GM19372 (cell line): ENCODE measurements at regions not wholly inside any gene's neighbourhood (a gene's known extent, or its start where the extent isn't known, plus 50 kb on each side); places are given as distances from the start of the nearest gene placed in this dataset.

ENCODE experiments used
- ATAC-seq: cut with Tn5 transposase; IDR thresholded peaks from one replicate; pipeline ENCODE4 v1.9.1; 2021; ENCODE audit warnings: mild to moderate bottlenecking, low read depth, moderate library complexity; ENCODE audit not compliant: unreplicated experiment

DNA sequence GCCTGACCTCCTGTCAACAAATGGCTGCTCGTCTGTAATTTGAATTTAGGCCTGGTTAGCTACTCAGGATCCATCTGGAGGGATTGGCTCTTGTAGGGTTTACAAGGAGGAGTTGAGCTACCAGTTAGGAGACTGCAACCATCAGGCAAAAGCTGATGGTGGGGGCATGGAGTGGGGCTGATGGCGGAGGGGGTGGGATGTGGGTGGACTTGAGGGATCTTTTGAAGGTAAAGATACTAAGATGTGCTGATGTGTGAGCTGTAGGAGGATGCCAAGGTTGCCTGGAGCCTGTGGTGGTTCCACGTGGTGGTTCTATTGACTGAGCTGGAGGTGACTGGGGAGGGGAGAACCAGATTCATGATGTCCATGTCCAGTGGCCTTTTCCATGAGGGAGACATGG, 240.7 kb downstream of the LPIN1 start:
- ATAC-seq: no peak

DNA sequence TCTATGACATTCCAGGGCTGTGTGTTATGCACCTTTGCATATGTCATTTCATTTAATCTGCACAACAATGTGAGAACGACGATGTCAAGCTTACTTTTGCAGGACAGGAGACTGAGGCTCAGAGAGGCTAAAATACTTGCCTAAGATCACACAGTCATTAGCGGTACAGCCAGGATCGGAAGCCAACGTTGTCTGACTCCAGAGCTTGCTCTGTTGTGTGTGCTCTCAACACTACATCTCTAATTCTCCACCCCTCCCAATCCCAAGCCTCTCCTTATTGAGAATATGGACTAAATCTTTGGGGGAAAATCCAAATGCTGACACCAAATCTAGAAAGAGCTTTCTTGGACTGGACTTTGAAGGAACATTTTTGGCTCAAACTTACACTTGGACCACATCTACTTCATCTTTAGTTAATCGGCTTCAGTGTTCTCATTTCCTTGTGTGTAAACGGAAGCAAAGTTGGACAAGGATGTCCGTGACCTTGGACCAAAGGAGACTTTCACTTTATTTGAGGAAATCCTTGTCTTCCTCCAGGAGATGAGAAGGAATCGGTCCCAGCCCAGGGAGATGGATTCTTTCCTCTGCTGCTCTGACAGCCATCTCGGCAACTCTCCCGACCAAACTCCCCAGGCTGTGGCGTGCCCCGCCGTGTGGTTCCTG, 242.4 kb downstream of the LPIN1 start:
- no peak for ATAC-seq

DNA sequence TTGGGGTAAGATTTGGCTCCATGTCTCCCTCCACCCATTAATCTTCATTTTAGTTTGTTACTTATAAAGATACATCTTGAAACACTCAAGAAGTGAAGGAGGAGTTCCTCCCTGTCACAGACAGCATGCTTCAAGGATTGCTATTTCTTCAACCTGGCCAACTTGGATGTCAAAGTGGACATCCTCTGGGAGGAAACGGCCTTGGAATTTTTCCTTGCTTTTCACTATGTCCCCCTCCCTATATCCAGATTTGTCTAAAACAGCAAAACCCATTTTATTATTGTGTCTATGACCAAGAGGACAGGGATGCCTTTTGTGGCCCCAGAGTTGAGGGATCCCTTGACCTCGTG, 242.9 kb downstream of the LPIN1 start:
- no peak for ATAC-seq

DNA sequence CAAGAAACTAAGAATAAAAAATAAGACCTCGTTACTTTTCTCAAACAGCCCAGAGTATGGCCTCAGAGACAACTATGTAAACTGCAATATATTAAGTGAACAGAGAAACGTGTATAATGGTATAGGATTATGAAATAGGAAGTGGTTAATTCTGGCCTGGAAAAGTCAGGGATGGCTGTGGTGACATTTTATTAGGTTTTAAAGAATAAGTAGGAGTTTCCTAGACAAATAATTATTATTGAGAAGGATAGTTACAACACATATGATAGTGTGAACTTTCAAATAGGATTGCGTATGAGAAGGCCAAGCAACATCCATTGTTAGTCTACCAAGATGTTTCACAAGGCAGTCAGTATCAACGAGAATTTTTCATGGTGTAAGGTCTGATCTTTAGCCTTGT, 244.1 kb downstream of the LPIN1 start:
- no peak for ATAC-seq

DNA sequence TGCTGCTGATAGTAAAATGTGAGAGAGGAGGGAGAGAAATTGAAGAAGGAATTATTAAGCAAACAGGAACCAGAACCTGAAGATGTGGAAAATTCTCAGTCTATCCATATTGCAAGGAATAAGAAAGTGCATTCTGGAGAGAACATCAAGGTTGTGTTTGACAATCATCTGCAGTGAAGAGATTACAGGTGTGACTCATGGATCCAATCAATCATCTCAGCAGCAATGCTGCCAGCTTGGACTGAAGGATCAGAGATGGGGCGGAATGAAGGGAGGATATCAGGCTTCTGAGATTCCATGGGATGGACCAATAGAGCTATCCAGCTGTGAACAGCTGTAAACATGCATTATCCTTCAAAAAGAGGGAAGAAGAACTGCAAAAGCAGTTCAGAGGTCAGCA, 247.3 kb downstream of the LPIN1 start:
- no peak for ATAC-seq

DNA sequence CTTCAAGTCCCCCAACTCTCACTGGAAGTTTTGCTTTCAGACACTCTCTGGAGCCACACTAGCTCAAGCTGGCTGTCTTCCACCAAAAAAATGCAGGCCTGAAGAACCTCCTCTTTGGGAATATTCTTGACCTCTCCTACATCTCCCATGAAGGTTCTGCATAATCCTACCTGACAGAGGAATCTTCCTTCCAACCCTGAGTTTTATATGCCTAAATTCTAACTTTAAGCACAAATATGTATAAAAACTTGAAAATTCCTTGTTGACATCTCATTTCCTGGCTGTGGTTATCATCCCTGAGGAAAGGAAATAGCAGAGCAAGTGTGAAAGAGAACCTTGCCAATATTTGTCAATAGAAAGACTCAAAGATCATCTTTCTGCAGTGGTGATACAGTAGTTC, 249.0 kb downstream of the LPIN1 start:
- ATAC-seq: no peak

DNA sequence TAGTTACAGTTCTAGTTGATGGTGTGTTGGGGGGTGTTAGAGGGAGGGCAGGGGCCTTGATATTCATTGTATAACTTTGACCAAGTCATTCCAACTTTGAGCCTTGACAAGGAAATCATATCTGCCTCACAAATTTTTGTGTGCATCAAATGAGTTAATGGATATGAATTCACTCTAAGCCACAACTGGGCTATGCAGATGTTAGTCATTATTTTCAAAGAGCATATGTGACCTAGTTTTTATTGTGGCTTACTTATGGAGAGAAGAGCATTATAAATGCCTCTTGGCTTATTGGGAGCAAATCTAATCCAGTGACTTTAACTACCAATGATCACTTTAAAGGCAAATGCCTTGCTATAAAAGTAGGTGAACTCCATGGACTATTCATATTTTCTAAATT, 250.2 kb downstream of the LPIN1 start:
- no peak for ATAC-seq

DNA sequence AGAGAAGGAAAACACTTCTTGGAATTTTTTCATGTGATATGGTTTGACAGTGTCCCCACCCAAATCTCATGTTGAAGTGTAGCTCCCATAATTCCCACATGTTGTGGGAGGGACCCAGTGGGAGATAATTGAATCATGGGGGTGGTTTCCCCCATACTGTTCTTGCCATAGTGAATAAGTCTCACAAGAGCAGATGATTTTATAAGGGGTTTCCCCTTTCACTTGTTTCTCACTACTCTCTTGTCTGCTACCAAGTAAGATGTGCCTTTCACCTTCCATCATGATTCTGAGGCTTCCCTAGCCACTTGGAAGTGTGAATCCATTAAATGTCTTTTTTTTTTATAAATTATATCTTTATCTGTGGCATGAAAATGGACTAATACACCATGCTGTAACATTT, 250.7 kb downstream of the LPIN1 start:
- ATAC-seq: no peak

DNA sequence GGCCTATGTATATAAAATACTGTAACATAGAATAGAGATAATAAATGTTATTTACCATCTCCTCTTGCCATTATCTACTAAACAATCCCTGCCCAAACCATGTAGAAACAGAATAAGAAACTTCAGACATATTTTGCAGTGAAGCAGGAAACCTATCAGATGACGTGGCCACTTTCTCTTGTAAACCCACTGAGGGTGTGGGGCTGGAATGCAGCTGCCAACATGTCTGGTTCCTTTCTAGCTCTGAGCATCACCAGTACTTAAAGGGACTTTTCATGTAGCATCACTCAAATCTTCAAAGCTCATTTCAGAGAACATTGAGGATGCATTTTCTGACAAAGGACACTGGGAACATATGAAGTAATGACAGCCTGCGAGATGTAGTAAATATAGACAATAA, 251.8 kb downstream of the LPIN1 start:
- no peak for ATAC-seq

DNA sequence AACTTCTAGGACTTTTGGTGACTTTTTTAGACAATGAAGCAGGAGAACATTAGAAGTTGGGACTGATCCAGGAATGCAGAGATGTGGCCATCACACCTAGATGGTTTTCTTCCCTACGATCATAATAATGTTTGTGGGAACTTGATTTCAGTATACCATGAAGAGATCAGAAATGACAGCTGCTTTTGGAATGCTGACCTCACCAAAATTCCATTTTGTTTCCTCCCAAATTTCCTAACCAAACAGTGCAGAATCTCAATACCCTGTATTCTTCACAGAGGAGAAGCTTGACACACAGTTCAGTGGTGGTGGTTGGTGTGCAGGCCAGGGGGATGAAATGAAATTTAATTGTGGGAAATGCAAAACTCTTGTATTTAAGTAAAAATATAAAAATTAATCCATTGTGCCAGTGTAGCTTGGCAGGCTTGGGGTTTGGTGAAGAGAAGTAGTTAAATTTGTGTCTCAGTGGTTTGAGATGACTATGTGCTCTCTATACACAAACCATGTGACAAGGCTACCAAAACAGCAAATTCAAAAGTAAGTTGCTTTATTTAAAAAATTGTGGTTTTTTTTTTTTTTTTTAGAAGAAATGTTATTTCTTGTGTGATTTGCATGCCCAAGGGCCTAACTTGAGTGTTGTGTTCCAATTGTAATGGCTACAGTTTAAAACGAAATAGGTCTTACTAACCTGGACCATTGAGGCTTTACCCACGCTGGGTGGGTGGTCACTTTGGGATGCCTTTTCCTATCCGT, 252.4 kb downstream of the LPIN1 start:
- no peak for ATAC-seq

DNA sequence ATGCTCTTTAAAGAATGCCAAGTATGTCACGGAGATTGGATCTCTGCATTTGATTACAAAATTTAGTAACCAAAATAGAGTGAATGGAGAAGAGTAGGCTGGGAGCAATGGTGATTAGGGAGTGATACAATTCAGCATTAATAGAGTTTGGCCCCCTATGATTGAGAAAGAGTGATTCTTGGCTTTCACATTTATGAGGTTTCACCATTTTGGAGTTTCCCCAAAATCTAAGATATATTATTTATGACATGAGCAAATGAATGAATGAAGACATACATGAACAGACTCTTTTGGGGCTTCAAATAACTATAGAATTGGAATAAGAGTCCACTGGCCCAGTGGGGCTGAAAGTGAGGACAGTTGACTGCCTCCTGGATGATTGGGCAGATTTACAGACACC, 255.2 kb downstream of the LPIN1 start:
- no peak for ATAC-seq

DNA sequence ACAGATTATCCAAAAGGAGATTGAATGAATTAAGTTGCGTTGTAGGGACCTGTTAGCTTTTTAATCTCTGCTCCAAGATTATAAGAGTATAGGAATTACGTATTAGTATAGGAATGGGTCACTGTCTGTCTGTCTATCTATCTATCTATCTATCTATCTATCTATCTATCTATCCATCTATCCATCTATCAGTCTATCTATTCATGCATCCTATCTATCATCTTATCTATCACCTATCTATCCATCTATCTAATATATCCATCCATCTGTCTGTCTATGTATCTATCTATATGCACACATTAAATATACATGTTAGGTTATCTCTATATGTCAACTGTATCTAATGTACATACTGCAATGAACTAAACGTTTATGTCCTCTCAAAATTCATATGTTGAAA, 255.8 kb downstream of the LPIN1 start:
- ATAC-seq: no peak

DNA sequence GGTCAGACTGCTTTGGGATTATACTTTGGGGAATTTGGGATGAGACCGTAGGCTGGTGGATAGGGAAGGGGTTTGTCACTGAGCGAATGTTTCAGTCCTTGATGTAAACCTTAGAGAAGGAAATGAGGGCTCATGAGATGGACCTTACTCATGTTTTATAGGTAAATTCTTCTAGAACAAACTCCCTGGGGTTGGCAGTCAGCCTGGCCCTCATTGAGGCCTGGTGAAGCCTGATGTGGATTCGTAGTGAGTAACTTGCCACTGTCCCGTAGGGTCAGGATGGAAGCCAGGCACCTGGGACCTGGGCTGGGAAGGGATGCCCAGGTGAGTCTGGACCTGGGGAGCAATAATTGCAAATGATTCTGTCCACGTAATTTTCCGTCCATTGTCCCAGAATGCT, 258.3 kb downstream of the LPIN1 start:
- ATAC-seq: no peak

DNA sequence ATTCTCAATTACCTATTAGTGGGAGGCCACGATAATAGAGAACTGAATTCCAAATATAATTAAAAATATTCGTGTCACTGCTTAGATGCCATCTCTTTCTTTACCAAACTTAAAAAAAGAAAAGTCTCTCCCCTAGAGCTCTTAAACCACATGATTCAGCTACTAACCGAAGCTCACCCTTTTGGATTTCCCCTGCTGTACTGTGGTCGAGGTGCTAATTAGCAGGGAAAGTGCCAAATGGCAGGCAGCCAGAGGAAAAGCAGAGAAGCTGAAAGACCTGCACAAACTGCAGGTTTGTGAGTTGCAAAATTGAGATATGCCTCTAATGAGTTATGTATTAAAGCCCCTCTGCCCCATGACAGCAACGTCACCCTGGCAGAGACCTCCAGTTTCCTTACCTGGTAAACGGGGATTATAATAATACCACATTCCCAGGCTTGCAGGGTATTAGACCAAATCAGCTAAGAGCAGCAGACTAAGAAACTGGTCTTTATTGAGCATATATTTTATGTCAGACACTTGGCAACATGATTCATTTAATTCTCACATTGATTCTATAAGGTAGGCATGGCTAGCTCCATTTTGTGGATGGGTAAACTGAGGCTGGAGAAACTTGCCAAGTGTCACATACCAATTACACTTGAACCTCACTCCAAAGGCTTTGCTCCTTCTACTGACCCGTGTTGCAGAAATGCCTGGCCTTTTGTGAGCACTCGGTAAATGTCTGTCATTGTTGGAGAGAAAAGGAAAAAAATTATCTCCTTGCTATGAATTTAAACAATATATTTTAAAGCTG, 259.7 kb downstream of the LPIN1 start:
- peak; percentile 68 for ATAC-seq

DNA sequence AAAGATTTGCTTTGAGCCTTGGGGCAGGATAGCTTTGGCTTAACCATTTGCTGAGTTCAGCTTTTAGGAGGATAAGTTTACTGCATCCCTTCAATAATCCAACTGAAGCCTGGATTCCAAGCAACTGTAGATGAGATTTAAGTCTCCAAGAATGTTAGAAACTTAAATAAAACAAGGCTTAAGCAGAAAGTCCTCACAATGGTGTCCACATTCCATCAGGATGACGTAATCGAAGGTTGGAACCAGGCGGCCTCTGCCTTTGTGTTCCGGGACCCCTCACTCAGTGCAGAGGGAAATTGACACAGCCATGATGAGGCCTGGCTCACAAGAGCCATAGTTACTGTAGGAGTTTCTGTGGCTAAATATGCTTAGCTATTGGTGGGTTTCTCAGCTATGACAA, 260.4 kb downstream of the LPIN1 start:
- ATAC-seq: no peak

DNA sequence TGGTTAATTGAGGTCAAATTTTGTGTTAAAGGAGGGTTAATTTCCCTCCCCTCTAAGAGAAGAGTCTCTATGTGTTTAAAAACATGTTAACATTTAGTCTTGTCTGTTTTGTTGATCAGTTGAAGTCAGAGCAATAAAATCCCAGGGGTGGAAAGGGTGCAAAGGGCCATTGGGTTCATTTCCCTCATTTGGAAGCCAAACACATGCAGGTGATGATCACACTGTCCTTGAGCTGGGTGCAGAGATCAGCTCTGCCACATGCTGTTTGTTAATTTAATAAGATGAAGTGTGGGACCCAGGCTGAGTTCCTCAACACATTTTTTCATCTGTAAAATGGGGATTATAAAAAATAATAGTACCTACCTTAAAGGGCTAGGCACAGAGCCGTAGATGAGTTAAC, 260.9 kb downstream of the LPIN1 start:
- ATAC-seq: no peak

DNA sequence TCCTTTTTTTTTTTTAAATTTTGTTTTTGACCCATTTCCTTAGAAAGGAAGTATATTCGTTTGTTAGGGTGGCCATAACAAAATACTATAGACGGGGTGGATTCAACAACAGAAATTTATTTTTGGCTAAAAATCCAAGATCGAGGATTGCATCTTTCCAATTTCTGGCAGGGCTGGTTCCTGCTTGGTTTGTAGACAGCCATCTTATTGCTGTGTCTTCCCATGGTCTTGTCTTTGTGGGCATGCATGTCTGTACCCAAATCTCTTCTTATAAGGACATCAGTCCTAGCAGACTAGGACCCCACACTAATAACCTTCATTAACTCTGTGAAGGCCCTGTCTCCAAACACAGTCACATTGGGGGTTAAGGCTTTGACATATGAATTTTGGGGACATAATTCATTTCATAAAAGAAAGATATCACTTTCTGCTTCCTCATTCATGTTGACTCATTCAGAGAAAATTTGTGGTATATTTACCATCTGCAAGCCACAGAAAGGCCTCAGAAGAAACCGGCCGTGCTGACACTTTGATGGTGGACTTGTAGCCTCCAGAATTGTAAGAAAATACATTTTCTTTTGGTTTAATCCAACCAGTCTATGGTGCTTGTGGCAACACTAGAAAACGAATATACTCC, 262.1 kb downstream of the LPIN1 start:
- ATAC-seq: peak; percentile 77

DNA sequence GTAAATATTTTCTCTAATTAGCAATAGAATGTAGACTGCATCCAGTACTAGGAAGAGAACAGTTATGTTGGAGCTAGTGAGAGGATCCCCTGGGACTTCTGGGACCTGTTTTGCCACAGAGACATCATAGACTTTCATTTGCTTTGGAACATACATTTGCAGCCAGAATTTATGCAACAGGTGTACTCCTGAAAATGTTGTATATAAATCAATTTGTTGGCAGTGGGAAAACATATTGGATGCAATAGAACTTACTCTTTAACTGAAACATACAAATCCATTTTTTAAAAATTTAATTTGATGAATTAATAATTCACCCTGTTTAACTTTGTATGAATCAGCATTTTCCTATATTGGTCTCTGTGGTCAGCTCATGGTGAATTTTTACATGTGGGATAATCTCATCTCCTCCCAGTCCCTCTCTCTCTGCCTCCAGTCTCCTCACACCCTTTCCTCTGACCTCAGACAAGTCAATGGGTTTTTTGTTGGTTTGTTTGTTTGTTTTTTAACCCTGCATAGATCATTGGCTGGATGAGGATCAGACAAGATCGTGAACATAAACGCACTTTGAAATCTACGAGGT, 263.0 kb downstream of the LPIN1 start:
- ATAC-seq: no peak

DNA sequence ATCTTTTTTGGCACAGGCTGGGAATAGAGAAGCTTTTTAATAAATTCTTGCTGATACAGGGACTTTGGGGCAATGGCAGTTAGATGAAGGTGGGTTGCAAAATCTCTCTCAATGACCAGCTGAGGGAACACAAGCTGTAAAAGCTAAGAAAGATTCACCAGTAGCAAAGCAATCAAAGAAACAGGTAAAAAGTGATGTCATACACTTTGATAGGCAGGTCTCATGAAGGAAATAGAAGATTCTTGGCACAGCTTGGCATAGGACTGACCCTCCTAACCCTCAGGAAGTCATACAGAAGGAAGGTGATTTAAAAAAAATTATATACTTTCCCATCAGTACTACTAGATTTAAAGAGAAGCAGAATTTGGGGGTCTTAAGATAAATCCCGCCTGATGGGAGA, 263.6 kb downstream of the LPIN1 start:
- ATAC-seq: no peak

DNA sequence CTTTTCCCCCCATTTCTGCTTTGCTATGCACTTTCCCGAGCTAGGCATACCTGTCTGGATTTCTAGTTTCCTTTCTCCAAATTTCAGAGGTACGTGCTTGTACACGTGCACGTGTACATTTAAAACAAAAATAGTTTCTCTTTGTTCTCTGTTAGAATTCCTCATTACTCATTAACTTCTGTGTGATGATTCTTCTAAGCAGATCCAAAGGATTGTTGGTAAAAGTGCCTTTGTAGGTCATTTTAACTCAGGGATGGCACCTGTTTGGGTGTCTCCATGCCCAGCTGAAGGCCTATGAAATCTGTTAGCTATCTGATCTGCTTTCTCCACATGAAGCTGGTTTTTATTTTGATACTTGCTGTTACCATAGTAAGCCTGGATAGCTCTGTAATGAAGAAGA, 264.3 kb downstream of the LPIN1 start:
- no peak for ATAC-seq
